ENCODE measurements at regions not wholly inside any gene's neighbourhood (a gene's known extent, or its start where the extent isn't known, plus 50 kb on each side); places are given as distances from the start of the nearest gene placed in this dataset.

DNA sequence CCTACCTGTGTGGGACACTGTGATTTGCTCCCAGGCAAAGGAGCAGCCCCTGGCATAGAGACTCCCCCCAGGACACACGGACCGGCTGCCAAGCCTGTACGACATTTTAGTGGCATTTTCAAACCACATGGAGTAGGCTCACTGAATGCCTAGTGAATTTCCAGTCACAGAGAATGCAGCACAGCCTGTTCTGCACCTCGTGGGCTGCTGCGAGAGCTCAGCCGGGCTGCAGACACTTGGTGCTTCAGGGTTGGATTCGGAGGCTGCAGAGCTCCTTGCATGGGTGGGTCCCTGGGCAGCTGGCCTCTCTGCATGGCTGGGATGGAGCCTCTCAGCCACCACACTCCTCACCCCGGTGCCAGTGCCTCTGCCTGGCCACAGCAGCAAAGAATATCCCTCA lies 51.2 kb upstream of the HNF1B start:
- DNase-seq (ENCODE audit: low read depth), result no peak
- TF ChIP-seq, protein P1, sequence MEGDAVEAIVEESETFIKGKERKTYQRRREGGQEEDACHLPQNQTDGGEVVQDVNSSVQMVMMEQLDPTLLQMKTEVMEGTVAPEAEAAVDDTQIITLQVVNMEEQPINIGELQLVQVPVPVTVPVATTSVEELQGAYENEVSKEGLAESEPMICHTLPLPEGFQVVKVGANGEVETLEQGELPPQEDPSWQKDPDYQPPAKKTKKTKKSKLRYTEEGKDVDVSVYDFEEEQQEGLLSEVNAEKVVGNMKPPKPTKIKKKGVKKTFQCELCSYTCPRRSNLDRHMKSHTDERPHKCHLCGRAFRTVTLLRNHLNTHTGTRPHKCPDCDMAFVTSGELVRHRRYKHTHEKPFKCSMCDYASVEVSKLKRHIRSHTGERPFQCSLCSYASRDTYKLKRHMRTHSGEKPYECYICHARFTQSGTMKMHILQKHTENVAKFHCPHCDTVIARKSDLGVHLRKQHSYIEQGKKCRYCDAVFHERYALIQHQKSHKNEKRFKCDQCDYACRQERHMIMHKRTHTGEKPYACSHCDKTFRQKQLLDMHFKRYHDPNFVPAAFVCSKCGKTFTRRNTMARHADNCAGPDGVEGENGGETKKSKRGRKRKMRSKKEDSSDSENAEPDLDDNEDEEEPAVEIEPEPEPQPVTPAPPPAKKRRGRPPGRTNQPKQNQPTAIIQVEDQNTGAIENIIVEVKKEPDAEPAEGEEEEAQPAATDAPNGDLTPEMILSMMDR (IDR thresholded peaks at IDR 0.05; ENCODE audit: low read depth, low read length, missing control alignments), result no peak
- no peak overlapping the region for H3K4me3 ChIP-seq (ENCODE audit: low read depth, low read length)

Data from GM12864 (cell line).